PFSK-1 (cell line): ENCODE measurements at regions not wholly inside any gene's neighbourhood (a gene's known extent, or its start where the extent isn't known, plus 50 kb on each side); places are given as distances from the start of the nearest gene placed in this dataset.

ENCODE experiments used
- FOXP2 ChIP-seq: optimal IDR thresholded peaks from 2 replicates; pipeline ENCODE3; 2011; ENCODE audit warnings: borderline replicate concordance, control low read depth, inconsistent platforms; ENCODE audit not compliant: insufficient read depth; ENCODE audit errors: extremely low read length, extremely low read depth
- POLR2AphosphoS5 ChIP-seq: IDR thresholded peaks from 2 replicates; pipeline ENCODE4 v1.6.1; 2012; ENCODE audit warnings: low read depth, mild to moderate bottlenecking, control low read depth, low read length, moderate library complexity
- REST ChIP-seq, 2 experiments: IDR thresholded peaks; 2 replicates each; pipeline versions ENCODE4 v1.6.1 to v1.8.0; 2011 to 2012; ENCODE audit warnings: low read depth in 2 of 2, low read length in 2 of 2, control low read depth in 1 of 2, inconsistent platforms in 1 of 2, mild to moderate bottlenecking in 1 of 2, moderate library complexity in 1 of 2; ENCODE audit not compliant: insufficient read depth in 1 of 2
- SIN3A ChIP-seq: IDR thresholded peaks from 2 replicates; pipeline ENCODE4 v1.6.1; 2012; ENCODE audit warnings: mild to moderate bottlenecking, low read length, moderate library complexity, borderline replicate concordance; ENCODE audit not compliant: insufficient read depth
- TAF1 ChIP-seq: IDR thresholded peaks from 2 replicates; pipeline ENCODE4 v1.6.1; 2012; ENCODE audit warnings: low read length, control low read depth, borderline replicate concordance; ENCODE audit not compliant: insufficient read depth

GRCh38 chr5:30279237-30279636, 914.2 kb upstream of the CDH6 start:
- TF ChIP-seq SIN3A: no peak
- no peak for TF ChIP-seq TAF1
- TF ChIP-seq FOXP2: no peak
- TF ChIP-seq REST (IDR thresholded peaks at IDR 0.05; ENCODE audit: insufficient read depth in 1 of 2, low read depth in 2 of 2, low read length in 2 of 2): no peak
- no peak for TF ChIP-seq POLR2AphosphoS5

GRCh38 chr5:30267026-30267425, 926.5 kb upstream of the CDH6 start:
- TF ChIP-seq FOXP2 (no peak), POLR2AphosphoS5 (no peak), SIN3A (no peak), REST (IDR thresholded peaks at IDR 0.05; ENCODE audit: insufficient read depth in 1 of 2, low read depth in 2 of 2, low read length in 2 of 2) (no peak), TAF1 (no peak)

GRCh38 chr5:30239331-30240022, 954.0 kb upstream of the CDH6 start:
- TF ChIP-seq TAF1 (no peak), FOXP2 (no peak), REST (IDR thresholded peaks at IDR 0.05; ENCODE audit: insufficient read depth in 1 of 2, low read depth in 2 of 2, low read length in 2 of 2) (no peak), POLR2AphosphoS5 (no peak), SIN3A (no peak)

GRCh38 chr5:30237189-30237588, 956.3 kb upstream of the CDH6 start:
- TF ChIP-seq SIN3A: no peak
- TF ChIP-seq TAF1: no peak
- no peak for TF ChIP-seq REST (IDR thresholded peaks at IDR 0.05; ENCODE audit: insufficient read depth in 1 of 2, low read depth in 2 of 2, low read length in 2 of 2)
- TF ChIP-seq FOXP2: no peak
- no peak for TF ChIP-seq POLR2AphosphoS5
